K562 (cell line): ENCODE measurements at regions not wholly inside any gene's neighbourhood (a gene's known extent, or its start where the extent isn't known, plus 50 kb on each side); places are given as distances from the start of the nearest gene placed in this dataset.

Experiments
- ATAC-seq: fragments of 200-7000 bp; cut with Tn5 transposase; 3 replicates; pipeline ENCODE4 v1.9.1; 2020; ENCODE audit warnings: moderate library complexity
- BruUV-seq: library from RNA; stranded (reverse); fragments of 400-500 nt; replicated peaks from 2 replicates; lab custom pipeline; 2021; lab: Mats Ljungman, UMichigan
- CTCF ChIA-PET: fragments of 300-600 bp; formaldehyde crosslinking; extraction: SDS; loops from one replicate; lab custom pipeline; 2021; ENCODE audit warnings: low intra/inter-chr PET ratio; lab: Yijun Ruan, JAX
- POLR2A ChIA-PET: fragments of 300-600, 350-650 bp; sonication (Branson Sonifier 250); formaldehyde crosslinking; extraction: SDS; loops from one replicate; lab custom pipeline; 2021; ENCODE audit warnings: antibody characterized with exemption, inconsistent platforms; lab: Yijun Ruan, JAX
- DNase-seq, 4 experiments: peaks; one replicate each; pipeline versions ENCODE4 v3.0.0 to v3.0.0-alpha.2; 2011 to 2018; ENCODE audit warnings: low spot score in 3 of 4, mixed read lengths in 3 of 4; ENCODE audit errors: extremely low read depth in 1 of 4
- FAIRE-seq: peaks from 2 replicates; lab custom pipeline; 2011; peaks lifted over from hg19 to GRCh38; lab: Jason Lieb, UNC
- H2AFZ ChIP-seq: 2 replicates; pipeline ENCODE4 v1.6.0; 2011; ENCODE audit warnings: low read depth, low read length, control low read depth, inconsistent platforms
- H3K27ac ChIP-seq: fragments of 200-600 bp; 3 replicates; pipeline ENCODE4 v1.8.0; 2011; ENCODE audit warnings: low read depth, mild to moderate bottlenecking, control low read depth, inconsistent platforms, low read length, moderate library complexity, mixed read lengths; ENCODE audit errors: extremely low read depth
- H3K27me3 ChIP-seq, 2 experiments: fragments of 300-600 bp in 1 of 2; 2 replicates in 1 of 2; 3 replicates in 1 of 2; pipeline versions ENCODE4 v1.6.0 to v1.8.0; 2011; ENCODE audit warnings: inconsistent platforms in 2 of 2, low read length in 2 of 2, mild to moderate bottlenecking in 1 of 2, mixed read lengths in 1 of 2, moderate library complexity in 1 of 2; ENCODE audit not compliant: control insufficient read depth in 2 of 2, insufficient read depth in 2 of 2
- H3K36me3 ChIP-seq: fragments of 300-600 bp; 3 replicates; pipeline ENCODE4 v1.8.0; 2011; ENCODE audit warnings: mild to moderate bottlenecking, low read length, inconsistent platforms; ENCODE audit not compliant: control insufficient read depth, insufficient read depth
- H3K4me1 ChIP-seq, 2 experiments: fragments of 200-600 bp in 1 of 2; replicated peaks in 1 of 2; 2 replicates in 1 of 2; 3 replicates in 1 of 2; pipeline versions ENCODE4 v1.5.1 to v1.8.0; 2011; ENCODE audit warnings: inconsistent platforms in 2 of 2, low read length in 2 of 2, mild to moderate bottlenecking in 1 of 2, mixed read lengths in 1 of 2, moderate library complexity in 1 of 2; ENCODE audit not compliant: control insufficient read depth in 2 of 2, insufficient read depth in 2 of 2
- H3K4me2 ChIP-seq: 2 replicates; pipeline ENCODE4 v1.6.1; 2011; ENCODE audit warnings: low read length, control low read depth, inconsistent platforms, mixed read lengths; ENCODE audit not compliant: insufficient read depth
- H3K4me3 ChIP-seq: fragments of 200-600 bp; sonication (generic), shearing (Covaris generic); 2 replicates; pipeline ENCODE4 v1.5.1; 2016; ENCODE audit warnings: control low read depth, inconsistent platforms
- H3K79me2 ChIP-seq: fragments of 200-600 bp; 3 replicates; pipeline ENCODE4 v1.8.0; 2011; ENCODE audit warnings: low read length, inconsistent platforms; ENCODE audit not compliant: control insufficient read depth, insufficient read depth
- H3K9ac ChIP-seq, 2 experiments: 2 replicates each; pipeline versions ENCODE4 v1.6.0 to v1.6.1; 2011; ENCODE audit warnings: low read depth in 2 of 2, low read length in 2 of 2, control low read depth in 1 of 2, inconsistent platforms in 1 of 2, mild to moderate bottlenecking in 1 of 2, mixed read lengths in 1 of 2; ENCODE audit not compliant: insufficient read depth in 1 of 2
- H3K9me1 ChIP-seq: one replicate; pipeline ENCODE4 v1.6.0; 2011; ENCODE audit warnings: inconsistent platforms, mild to moderate bottlenecking, low read length, moderate library complexity; ENCODE audit not compliant: control insufficient read depth, insufficient read depth
- H3K9me3 ChIP-seq: replicated peaks from 2 replicates; pipeline ENCODE4 v1.5.1; 2011; ENCODE audit warnings: low read depth, low read length, inconsistent platforms; ENCODE audit not compliant: control insufficient read depth, insufficient read depth
- H4K20me1 ChIP-seq: replicated peaks from 2 replicates; pipeline ENCODE4 v1.6.1; 2011; ENCODE audit warnings: low read length, inconsistent platforms, mixed read lengths; ENCODE audit not compliant: control insufficient read depth, insufficient read depth
- ARID2 ChIP-seq: fragments of 450-650 bp; IDR thresholded peaks from 2 replicates; pipeline ENCODE4 v1.6.1; 2017; ENCODE audit warnings: antibody characterized with exemption, mild to moderate bottlenecking
- CHD4 ChIP-seq: fragments of 200-600 bp; sonication (generic); IDR thresholded peaks from 3 replicates; pipeline ENCODE4 v1.6.1; 2012; ENCODE audit warnings: low read depth, mild to moderate bottlenecking, mixed read lengths, low read length, inconsistent platforms; ENCODE audit not compliant: insufficient read depth, insufficient replicate concordance, poor library complexity, severe bottlenecking
- HDAC6 ChIP-seq: IDR thresholded peaks from 2 replicates; pipeline ENCODE4 v1.6.1; 2012; ENCODE audit warnings: low read depth, mild to moderate bottlenecking, control low read depth, inconsistent platforms, low read length, moderate library complexity
- PHB ChIP-seq: fragments of 250-450 bp; sonication (Bioruptor Pico); IDR thresholded peaks from 2 replicates; pipeline ENCODE4 v1.5.0; 2021
- PKNOX1 ChIP-seq: fragments of 450-650 bp; IDR thresholded peaks from 2 replicates; pipeline ENCODE4 v1.6.1; 2016
- TEAD1 ChIP-seq, 2 experiments: fragments of 450-650 bp in 1 of 2; sonication (generic) in 1 of 2; formaldehyde crosslinking; IDR thresholded peaks; 2 replicates each; pipeline versions ENCODE4 v1.4.0 to v1.8.0; 2020 to 2022; ENCODE audit warnings: mild to moderate bottlenecking in 2 of 2, missing genetic modification reagents in 1 of 2
- UBTF ChIP-seq, 2 experiments: IDR thresholded peaks; 2 replicates each; pipeline ENCODE4 v1.6.1; 2012; ENCODE audit warnings: improper control_type of control experiment in 2 of 2, low read depth in 2 of 2, low read length in 2 of 2, borderline replicate concordance in 1 of 2
- ZNF408 ChIP-seq: fragments of 250-450 bp; sonication (Bioruptor Pico); IDR thresholded peaks from 2 replicates; pipeline ENCODE4 v1.4.0; 2020; ENCODE audit warnings: low read depth, mild to moderate bottlenecking, moderate library complexity
- ZSCAN29 ChIP-seq: fragments of 450-650 bp; IDR thresholded peaks from 2 replicates; pipeline ENCODE4 v1.6.1; 2017
- WGBS: fragments of 100-300 bp; shearing (Covaris generic); methylation state at CpG from one replicate; pipeline ENCODE4 v1.1.6; 2016; ENCODE audit warnings: low coverage, mixed read lengths; ENCODE audit not compliant: insufficient coverage; ENCODE audit errors: missing lambda C conversion rate; 5-methylcytosine and 5-hydroxymethylcytosine counted together
- in situ Hi-C: fragments of 300-500 bp; cut with MboI; formaldehyde crosslinking; loops from 4 replicates; pipeline ENCODE4 v1.15.0; 2018; ENCODE audit warnings: inconsistent platforms, mixed read lengths
- intact Hi-C: fragments of 100-400 bp; cut with micrococcal nuclease; formaldehyde crosslinking; loops from 2 replicates; pipeline ENCODE4 v1.14.2; 2022

GRCh38 chr16:65622871-65623270, 501.0 kb upstream of the CDH11 start:
- in situ Hi-C loops, result no loop called here
- Histone ChIP-seq H3K9me1 (no peaks in the 10 kb centered on the region), H3K27me3 (no peaks in the 10 kb centered on the region), H2AFZ (no peak overlapping the region), H3K9me3 (no peaks in the 10 kb centered on the region), H4K20me1 (no peaks in the 10 kb centered on the region), H3K27ac (no peak overlapping the region), H3K4me3 (no peak overlapping the region), H3K79me2 (no peaks in the 10 kb centered on the region), H3K9ac (no peak overlapping the region), H3K36me3 (no peaks in the 10 kb centered on the region), H3K4me1 (no peaks in the 10 kb centered on the region), H3K4me2 (no peak overlapping the region)
- intact Hi-C loops, result no loop called here
- FAIRE-seq, result no peak
- DNase-seq, result no peak
- no TSS peak for BruUV-seq
- ChIA-PET CTCF (no interaction called here), POLR2A (interaction anchor here (1.4 kb wide), 1 partner anchor 9 kb away, joined by 3 read pairs; no protein-coding TSS in a partner anchor)
- no peak for TF ChIP-seq TEAD1 (CRISPR knock-in tag; IDR thresholded peaks at IDR 0.05)
- TF ChIP-seq ZNF408 (CRISPR knock-in tag), result no peak
- no peak for TF ChIP-seq PHB (CRISPR knock-in tag)
- no peak for TF ChIP-seq CHD4
- TF ChIP-seq UBTF (IDR thresholded peaks at IDR 0.05; ENCODE audit: borderline replicate concordance in 1 of 2, low read depth in 2 of 2, low read length in 2 of 2), result no peak
- TF ChIP-seq ZSCAN29, result no peak
- TF ChIP-seq HDAC6, result no peak
- no peak for TF ChIP-seq ARID2
- no peak for TF ChIP-seq PKNOX1
- ATAC-seq, result no peak
- WGBS, result 0% methylated on average over 4 of the region's 4 CpGs
